Body of pancreas (tissue), 4 donors: ENCODE measurements at regions not wholly inside any gene's neighbourhood (a gene's known extent, or its start where the extent isn't known, plus 50 kb on each side); places are given as distances from the start of the nearest gene placed in this dataset.
"Not testable (repeated sequence)": the region's sequence is repeated elsewhere in the genome, so short reads cannot be mapped to it uniquely, and the experiment has no call there.

ENCODE experiments used
- CTCF ChIP-seq, 7 experiments: fragments of 450-650 bp in 4 of 7; fragments of 200-600 bp in 3 of 7; sonication (generic) in 3 of 7; IDR thresholded peaks; one replicate each; pipeline ENCODE4 v1.5.1; 2016 to 2019; ENCODE audit warnings: antibody characterized with exemption in 7 of 7
- POLR2A ChIP-seq, 3 donors: fragments of 450-650 bp; IDR thresholded peaks; one replicate each; pipeline ENCODE4 v1.6.1; 2016; ENCODE audit warnings: antibody characterized with exemption in 3 of 3, mild to moderate bottlenecking in 2 of 3

GRCh38 chr7:1304011-1304410, 71.3 kb downstream of the UNCX start:
- not testable (repeated sequence) for TF ChIP-seq POLR2A, CTCF (IDR thresholded peaks at IDR 0.05)
